GM23248 (cell line): ENCODE measurements at regions not wholly inside any gene's neighbourhood (a gene's known extent, or its start where the extent isn't known, plus 50 kb on each side); places are given as distances from the start of the nearest gene placed in this dataset.
A peak's percentile ranks its signal among the peaks of the same experiment; 100 is the strongest.

Experiments used
- DNase-seq: peaks from one replicate; pipeline ENCODE4 v3.0.0-alpha.2; 2015
- H2AFZ ChIP-seq: fragments of 200-600 bp; sonication (generic); 2 replicates; pipeline ENCODE4 v1.6.1; 2016; ENCODE audit warnings: antibody characterized with exemption
- H3F3A ChIP-seq: fragments of 200-600 bp; sonication (generic); 2 replicates; pipeline ENCODE4 v1.6.1; 2016; ENCODE audit warnings: mild to moderate bottlenecking, antibody characterized with exemption, mixed run types; ENCODE audit not compliant: insufficient read depth
- H3K27ac ChIP-seq: fragments of 200-600 bp; sonication (generic); 2 replicates; pipeline ENCODE4 v1.5.1; 2016; ENCODE audit warnings: mild to moderate bottlenecking
- H3K27me3 ChIP-seq: fragments of 200-600 bp; sonication (generic); replicated peaks from 2 replicates; pipeline ENCODE4 v1.6.1; 2016; ENCODE audit warnings: mild to moderate bottlenecking; ENCODE audit not compliant: insufficient read depth
- H3K36me3 ChIP-seq: fragments of 200-600 bp; sonication (generic); 2 replicates; pipeline ENCODE4 v1.6.1; 2016; ENCODE audit warnings: low read depth, mild to moderate bottlenecking
- H3K4me1 ChIP-seq: fragments of 200-600 bp; sonication (generic); 2 replicates; pipeline ENCODE4 v1.6.1; 2016; ENCODE audit warnings: mild to moderate bottlenecking; ENCODE audit not compliant: insufficient read depth
- H3K4me2 ChIP-seq: fragments of 200-600 bp; sonication (generic); one replicate; pipeline ENCODE4 v1.6.1; 2016; ENCODE audit warnings: mild to moderate bottlenecking; ENCODE audit not compliant: unreplicated experiment
- H3K4me3 ChIP-seq: fragments of 200-600 bp; sonication (generic); 2 replicates; pipeline ENCODE4 v1.5.1; 2016; ENCODE audit warnings: mild to moderate bottlenecking
- H3K79me2 ChIP-seq: fragments of 200-600 bp; sonication (generic); 2 replicates; pipeline ENCODE4 v1.6.1; 2016; ENCODE audit warnings: mild to moderate bottlenecking; ENCODE audit not compliant: insufficient read depth
- H3K9ac ChIP-seq: fragments of 200-600 bp; sonication (generic); 2 replicates; pipeline ENCODE4 v1.6.1; 2016; ENCODE audit warnings: mild to moderate bottlenecking
- H3K9me2 ChIP-seq: fragments of 200-600 bp; sonication (generic); 2 replicates; pipeline ENCODE4 v1.6.1; 2016; ENCODE audit warnings: mixed run types, mild to moderate bottlenecking, moderate library complexity; ENCODE audit not compliant: insufficient read depth
- H3K9me3 ChIP-seq: fragments of 200-600 bp; sonication (generic); one replicate; pipeline ENCODE4 v1.6.1; 2017; ENCODE audit warnings: low read depth
- H4K20me1 ChIP-seq: fragments of 200-600 bp; sonication (generic); 2 replicates; pipeline ENCODE4 v1.6.0; 2016; ENCODE audit not compliant: insufficient read depth
- EZH2 ChIP-seq: fragments of 200-600 bp; sonication (generic); IDR thresholded peaks from 2 replicates; pipeline ENCODE4 v1.6.1; 2018; ENCODE audit warnings: antibody characterized with exemption, mild to moderate bottlenecking; ENCODE audit not compliant: insufficient read depth, poor library complexity, severe bottlenecking
- EZH2phosphoT487 ChIP-seq: fragments of 200-600 bp; sonication (generic); IDR thresholded peaks from 2 replicates; pipeline ENCODE4 v1.6.1; 2018; ENCODE audit warnings: antibody characterized with exemption, moderate library complexity, mild to moderate bottlenecking, low read depth; ENCODE audit not compliant: insufficient read depth
- WGBS, 2 experiments: methylation state at CpG; one replicate each; pipeline ENCODE4 v1.1.6; 2015 to 2017; ENCODE audit warnings: low lambda C conversion rate in 2 of 2, low coverage in 1 of 2; ENCODE audit errors: missing lambda C conversion rate in 2 of 2; 5-methylcytosine and 5-hydroxymethylcytosine counted together
- in situ Hi-C: fragments of 300-500 bp; cut with MboI; formaldehyde crosslinking; loops from 2 replicates; pipeline ENCODE4 v1.15.0; 2020

- no peaks in the 10 kb centered on the region for H3K27me3 ChIP-seq
- no peaks in the 10 kb centered on the region for H3K79me2 ChIP-seq
- H3F3A ChIP-seq, result no peaks in the 10 kb centered on the region
- no peak overlapping the region for H3K4me3 ChIP-seq
- H3K4me2 ChIP-seq, result no peak overlapping the region
- in situ Hi-C loops, result no loop called here
- no peak overlapping the region for H3K9ac ChIP-seq
- no peaks in the 10 kb centered on the region for H3K4me1 ChIP-seq
- no peaks in the 10 kb centered on the region for H3K9me2 ChIP-seq
- H3K9me3 ChIP-seq, result no peaks in the 10 kb centered on the region
- no peaks in the 10 kb centered on the region for H4K20me1 ChIP-seq
- DNase-seq, result no peak
- H2AFZ ChIP-seq, result no peak overlapping the region
- H3K36me3 ChIP-seq, result no peaks in the 10 kb centered on the region
- TF ChIP-seq EZH2phosphoT487, result no peak
- TF ChIP-seq EZH2, result no peak
- no peak overlapping the region for H3K27ac ChIP-seq
- WGBS, 2 experiments, result 52 to 57% methylated on average over 2 of the region's 2 CpGs
These were observed 514.4 kb downstream of the MBD2 start for GRCh38 chr18:53710080-53710479.

- no peak overlapping the region for H3K27ac ChIP-seq
- no peak overlapping the region for H3K4me2 ChIP-seq
- H4K20me1 ChIP-seq, result no peaks in the 10 kb centered on the region
- no peaks in the 10 kb centered on the region for H3F3A ChIP-seq
- no peak overlapping the region for H3K4me3 ChIP-seq
- no peaks in the 10 kb centered on the region for H3K79me2 ChIP-seq
- H3K9me3 ChIP-seq, result no peaks in the 10 kb centered on the region
- DNase-seq, result no peak
- 65 to 74% methylated on average over 2 of the region's 2 CpGs for WGBS, 2 experiments
- no peaks in the 10 kb centered on the region for H3K4me1 ChIP-seq
- no peak overlapping the region for H2AFZ ChIP-seq
- H3K36me3 ChIP-seq, result no peaks in the 10 kb centered on the region
- H3K9me2 ChIP-seq, result no peaks in the 10 kb centered on the region
- no peak overlapping the region for H3K9ac ChIP-seq
- TF ChIP-seq EZH2 (no peak), EZH2phosphoT487 (no peak)
- in situ Hi-C loops, result no loop called here
- 0 out of 2 replicates have a peak, but pooled peaks cover 4% of the 10 kb centered on the region for H3K27me3 ChIP-seq
These were observed 522.0 kb downstream of the MBD2 start for GRCh38 chr18:53702480-53702879.

- DNase-seq, result no peak
- in situ Hi-C loops, result no loop called here
These were observed 522.8 kb downstream of the MBD2 start for GRCh38 chr18:53701697-53702096.

GRCh38 chr18:53698907-53699306, 525.6 kb downstream of the MBD2 start:
- no peak overlapping the region for H3K27ac ChIP-seq
- no peaks in the 10 kb centered on the region for H3K79me2 ChIP-seq
- no peaks in the 10 kb centered on the region for H3K4me1 ChIP-seq
- H3K36me3 ChIP-seq, result no peaks in the 10 kb centered on the region
- no peaks in the 10 kb centered on the region for H3K9me2 ChIP-seq
- 0% methylated on average over 2 of the region's 2 CpGs for WGBS, 2 experiments
- H3F3A ChIP-seq, result no peaks in the 10 kb centered on the region
- H4K20me1 ChIP-seq, result no peaks in the 10 kb centered on the region
- TF ChIP-seq EZH2 (no peak), EZH2phosphoT487 (no peak)
- in situ Hi-C loops, result loop anchor here (10.0 kb wide), 1 partner anchor 416 kb away; no protein-coding TSS in a partner anchor
- no peak overlapping the region for H2AFZ ChIP-seq
- H3K4me2 ChIP-seq, result no peak overlapping the region
- H3K9ac ChIP-seq, result no peak overlapping the region
- peak; percentile 64 for DNase-seq
- H3K4me3 ChIP-seq, result no peak overlapping the region
- H3K9me3 ChIP-seq, result no peaks in the 10 kb centered on the region
- H3K27me3 ChIP-seq, result 0 out of 2 replicates have a peak, but pooled peaks cover under 1% of the 10 kb centered on the region

More at GRCh38 chr18:53701697-53702096, 522.8 kb downstream of the MBD2 start:
- Histone ChIP-seq H3K27ac (no peak overlapping the region), H3K79me2 (no peaks in the 10 kb centered on the region), H2AFZ (no peak overlapping the region), H3K9me2 (no peaks in the 10 kb centered on the region), H3K4me2 (no peak overlapping the region), H3K9ac (no peak overlapping the region), H3K4me1 (no peaks in the 10 kb centered on the region), H3K4me3 (no peak overlapping the region), H4K20me1 (no peaks in the 10 kb centered on the region), H3K36me3 (no peaks in the 10 kb centered on the region), H3K27me3 (0 out of 2 replicates have a peak, but pooled peaks cover 4% of the 10 kb centered on the region), H3F3A (no peaks in the 10 kb centered on the region), H3K9me3 (no peaks in the 10 kb centered on the region)
- TF ChIP-seq EZH2phosphoT487 (no peak), EZH2 (no peak)
- 25 to 33% methylated on average over 1 of the region's 1 CpG for WGBS, 2 experiments

GRCh38 chr18:53689886-53690285, 534.6 kb downstream of the MBD2 start:
- Histone ChIP-seq H3K9ac (no peak overlapping the region), H3K9me2 (no peaks in the 10 kb centered on the region), H3K27ac (no peak overlapping the region), H3K4me2 (no peak overlapping the region), H3K9me3 (no peaks in the 10 kb centered on the region), H4K20me1 (no peaks in the 10 kb centered on the region), H3K79me2 (no peaks in the 10 kb centered on the region), H3F3A (no peaks in the 10 kb centered on the region), H2AFZ (no peak overlapping the region), H3K36me3 (no peaks in the 10 kb centered on the region), H3K4me1 (no peaks in the 10 kb centered on the region), H3K4me3 (no peak overlapping the region), H3K27me3 (no peaks in the 10 kb centered on the region)
- in situ Hi-C loops, result loop anchor here (10.0 kb wide), 1 partner anchor 425 kb away; no protein-coding TSS in a partner anchor
- WGBS, 2 experiments, result 52 to 61% methylated on average over 2 of the region's 2 CpGs
- no peak for TF ChIP-seq EZH2phosphoT487
- TF ChIP-seq EZH2, result no peak
- DNase-seq, result no peak
